ENCODE measurements at regions not wholly inside any gene's neighbourhood (a gene's known extent, or its start where the extent isn't known, plus 50 kb on each side); places are given as distances from the start of the nearest gene placed in this dataset.

- TF ChIP-seq POLR2A (IDR thresholded peaks at IDR 0.05), result peak in 1 of 2 donors; percentile 31
- no peak for TF ChIP-seq CTCF (IDR thresholded peaks at IDR 0.05)
These were observed 65.6 kb downstream of the OPTC start for GRCh38 chr1:203559523-203559922.
